T-helper 17 cell (primary cell): ENCODE measurements at regions not wholly inside any gene's neighbourhood (a gene's known extent, or its start where the extent isn't known, plus 50 kb on each side); places are given as distances from the start of the nearest gene placed in this dataset.

Experiments
- ATAC-seq: fragments of 150-1000 bp; cut with Tn5 transposase; 2 replicates; pipeline ENCODE4 v1.10.0; 2021; ENCODE audit warnings: mild to moderate bottlenecking, moderate library complexity
- DNase-seq, 3 donors: peaks; one replicate each; pipeline versions ENCODE4 v3.0.0 to v3.0.0-alpha.2; 2020 to 2021
- H3K9me3 ChIP-seq: one replicate; pipeline ENCODE4 v1.7.0; 2013; ENCODE audit warnings: low read length, mild to moderate bottlenecking; ENCODE audit not compliant: control insufficient read depth, poor library complexity, severe bottlenecking
- H3K27ac Mint-ChIP-seq: one replicate; pipeline ENCODE4 v1.8.0; 2022; ENCODE audit warnings: mild to moderate bottlenecking, moderate library complexity, mixed read lengths
- H3K27me3 Mint-ChIP-seq: one replicate; pipeline ENCODE4 v1.8.0; 2022; ENCODE audit warnings: mixed read lengths
- H3K36me3 Mint-ChIP-seq: one replicate; pipeline ENCODE4 v1.8.0; 2022; ENCODE audit warnings: low read depth, mixed read lengths
- H3K4me1 Mint-ChIP-seq: one replicate; pipeline ENCODE4 v1.8.0; 2022; ENCODE audit warnings: mild to moderate bottlenecking, mixed read lengths
- H3K4me3 Mint-ChIP-seq: one replicate; pipeline ENCODE4 v1.8.0; 2022; ENCODE audit warnings: mild to moderate bottlenecking, moderate library complexity, mixed read lengths

GRCh38 chr4:181503687-181504390 is 739.4 kb upstream of the TENM3 start:
- ATAC-seq: no peak
- Mint-ChIP-seq H3K4me1 (no peaks in the 10 kb centered on the region), H3K4me3 (no peak overlapping the region)

GRCh38 chr4:181504924-181505323 is 738.3 kb upstream of the TENM3 start:
- H3K27me3 Mint-ChIP-seq: no peaks in the 10 kb centered on the region
- no peak overlapping the region for H3K27ac Mint-ChIP-seq
- H3K4me3 Mint-ChIP-seq: no peak overlapping the region
- H3K36me3 Mint-ChIP-seq: no peaks in the 10 kb centered on the region
- ATAC-seq (no peak), DNase-seq (no peak)
- no peaks in the 10 kb centered on the region for H3K9me3 ChIP-seq
- H3K4me1 Mint-ChIP-seq: no peaks in the 10 kb centered on the region

More at GRCh38 chr4:181503687-181504390, 739.4 kb upstream of the TENM3 start:
- Mint-ChIP-seq H3K36me3 (no peaks in the 10 kb centered on the region), H3K27ac (no peak overlapping the region), H3K27me3 (no peaks in the 10 kb centered on the region)
- no peaks in the 10 kb centered on the region for H3K9me3 ChIP-seq
- DNase-seq: no peak

- ATAC-seq: no peak
- no peak for DNase-seq
- Mint-ChIP-seq H3K4me3 (no peak overlapping the region), H3K4me1 (no peaks in the 10 kb centered on the region), H3K36me3 (no peaks in the 10 kb centered on the region), H3K27ac (no peak overlapping the region), H3K27me3 (no peaks in the 10 kb centered on the region)
- H3K9me3 ChIP-seq: no peaks in the 10 kb centered on the region
These were observed 735.9 kb upstream of the TENM3 start for GRCh38 chr4:181507180-181507835.

GRCh38 chr4:181507938-181508337 is 735.3 kb upstream of the TENM3 start:
- Mint-ChIP-seq H3K27ac (no peak overlapping the region), H3K4me3 (no peak overlapping the region), H3K36me3 (no peaks in the 10 kb centered on the region), H3K4me1 (no peaks in the 10 kb centered on the region), H3K27me3 (no peaks in the 10 kb centered on the region)
- ATAC-seq (no peak), DNase-seq (no peak)
- H3K9me3 ChIP-seq: no peaks in the 10 kb centered on the region

- no peaks in the 10 kb centered on the region for H3K9me3 ChIP-seq
- H3K36me3 Mint-ChIP-seq: no peaks in the 10 kb centered on the region
- no peak overlapping the region for H3K4me3 Mint-ChIP-seq
- DNase-seq: no peak
- ATAC-seq: no peak
- no peaks in the 10 kb centered on the region for H3K27me3 Mint-ChIP-seq
- H3K4me1 Mint-ChIP-seq: no peaks in the 10 kb centered on the region
- no peak overlapping the region for H3K27ac Mint-ChIP-seq
These were observed 734.6 kb upstream of the TENM3 start for GRCh38 chr4:181508601-181509000.

- Mint-ChIP-seq H3K4me1 (no peaks in the 10 kb centered on the region), H3K27me3 (no peaks in the 10 kb centered on the region), H3K4me3 (no peak overlapping the region), H3K27ac (no peak overlapping the region), H3K36me3 (no peaks in the 10 kb centered on the region)
- H3K9me3 ChIP-seq: no peaks in the 10 kb centered on the region
- no peak for ATAC-seq
- no peak for DNase-seq
These were observed 734.1 kb upstream of the TENM3 start for GRCh38 chr4:181509073-181509472.

GRCh38 chr4:181517491-181517890 is 725.7 kb upstream of the TENM3 start:
- Mint-ChIP-seq H3K27me3 (no peaks in the 10 kb centered on the region), H3K4me1 (no peaks in the 10 kb centered on the region), H3K36me3 (no peaks in the 10 kb centered on the region), H3K4me3 (no peak overlapping the region), H3K27ac (no peak overlapping the region)
- no peak for DNase-seq
- no peaks in the 10 kb centered on the region for H3K9me3 ChIP-seq
- no peak for ATAC-seq

GRCh38 chr4:181520790-181521189 is 722.4 kb upstream of the TENM3 start:
- ATAC-seq: no peak
- Mint-ChIP-seq H3K4me3 (no peak overlapping the region), H3K36me3 (no peaks in the 10 kb centered on the region), H3K27ac (no peak overlapping the region), H3K27me3 (no peaks in the 10 kb centered on the region), H3K4me1 (no peaks in the 10 kb centered on the region)
- DNase-seq: no peak
- H3K9me3 ChIP-seq: no peaks in the 10 kb centered on the region

GRCh38 chr4:181523973-181524372 is 719.2 kb upstream of the TENM3 start:
- ATAC-seq: no peak
- Mint-ChIP-seq H3K27me3 (no peaks in the 10 kb centered on the region), H3K4me3 (no peak overlapping the region), H3K36me3 (no peaks in the 10 kb centered on the region), H3K27ac (no peak overlapping the region), H3K4me1 (no peaks in the 10 kb centered on the region)
- no peaks in the 10 kb centered on the region for H3K9me3 ChIP-seq
- no peak for DNase-seq

- no peak overlapping the region for H3K4me3 Mint-ChIP-seq
- no peaks in the 10 kb centered on the region for H3K4me1 Mint-ChIP-seq
- H3K36me3 Mint-ChIP-seq: no peaks in the 10 kb centered on the region
- ATAC-seq (no peak), DNase-seq (no peak)
- H3K27ac Mint-ChIP-seq: no peak overlapping the region
- no peaks in the 10 kb centered on the region for H3K9me3 ChIP-seq
- H3K27me3 Mint-ChIP-seq: no peaks in the 10 kb centered on the region
These were observed 718.7 kb upstream of the TENM3 start for GRCh38 chr4:181524499-181524898.

- no peak for DNase-seq
- no peaks in the 10 kb centered on the region for H3K27me3 Mint-ChIP-seq
- no peaks in the 10 kb centered on the region for H3K36me3 Mint-ChIP-seq
- no peak for ATAC-seq
- H3K9me3 ChIP-seq: no peaks in the 10 kb centered on the region
- no peak overlapping the region for H3K4me3 Mint-ChIP-seq
- H3K27ac Mint-ChIP-seq: no peak overlapping the region
- no peaks in the 10 kb centered on the region for H3K4me1 Mint-ChIP-seq
These were observed 717.6 kb upstream of the TENM3 start for GRCh38 chr4:181525634-181526033.

GRCh38 chr4:181528570-181529184 is 714.5 kb upstream of the TENM3 start:
- no peaks in the 10 kb centered on the region for H3K4me1 Mint-ChIP-seq
- H3K36me3 Mint-ChIP-seq: no peaks in the 10 kb centered on the region
- ATAC-seq (no peak), DNase-seq (no peak)
- no peaks in the 10 kb centered on the region for H3K27me3 Mint-ChIP-seq
- H3K9me3 ChIP-seq: no peaks in the 10 kb centered on the region
- no peak overlapping the region for H3K27ac Mint-ChIP-seq
- no peak overlapping the region for H3K4me3 Mint-ChIP-seq

GRCh38 chr4:181529537-181529936 is 713.7 kb upstream of the TENM3 start:
- no peaks in the 10 kb centered on the region for H3K36me3 Mint-ChIP-seq
- DNase-seq (no peak), ATAC-seq (no peak)
- no peaks in the 10 kb centered on the region for H3K27me3 Mint-ChIP-seq
- H3K4me1 Mint-ChIP-seq: no peaks in the 10 kb centered on the region
- H3K4me3 Mint-ChIP-seq: no peak overlapping the region
- H3K9me3 ChIP-seq: no peaks in the 10 kb centered on the region
- no peak overlapping the region for H3K27ac Mint-ChIP-seq
